PC-3 (cell line): ENCODE measurements at regions not wholly inside any gene's neighbourhood (a gene's known extent, or its start where the extent isn't known, plus 50 kb on each side); places are given as distances from the start of the nearest gene placed in this dataset.
A peak's percentile ranks its signal among the peaks of the same experiment; 100 is the strongest.
"Not testable (repeated sequence)": the region's sequence is repeated elsewhere in the genome, so short reads cannot be mapped to it uniquely, and the experiment has no call there.

Source experiments
- ATAC-seq: fragments of 200-7000 bp; cut with Tn5 transposase; 2 replicates; pipeline ENCODE4 v1.9.1; 2020; ENCODE audit warnings: mild to moderate bottlenecking, moderate library complexity
- BruUV-seq: library from RNA; stranded (reverse); fragments of 400-500 nt; replicated peaks from 2 replicates; lab custom pipeline; 2021; lab: Mats Ljungman, UMichigan
- CTCF ChIA-PET: fragments of 300-600 bp; sonication (Branson Sonifier 250); formaldehyde crosslinking; loops from one replicate; lab custom pipeline; 2022; ENCODE audit warnings: antibody characterized with exemption; lab: Charles Lee
- POLR2A ChIA-PET: fragments of 300-600 bp; sonication (Branson Sonifier 250); formaldehyde crosslinking; loops from one replicate; lab custom pipeline; 2022; ENCODE audit warnings: antibody characterized with exemption; ENCODE audit not compliant: unreplicated experiment; lab: Charles Lee
- DNase-seq: peaks from one replicate; pipeline ENCODE4 v3.0.0-alpha.2; 2015
- H2AFZ ChIP-seq: fragments of 300-600 bp; sonication (generic); 2 replicates; pipeline ENCODE4 v1.6.0; 2016; ENCODE audit warnings: antibody characterized with exemption, low read length
- H3F3A ChIP-seq: fragments of 300-600 bp; sonication (generic); one replicate; pipeline ENCODE4 v1.6.0; 2017; ENCODE audit warnings: antibody characterized with exemption, low read length, control low read depth, mild to moderate bottlenecking; ENCODE audit not compliant: unreplicated experiment
- H3K27ac ChIP-seq: fragments of 300-600 bp; sonication (generic); 2 replicates; pipeline ENCODE4 v1.5.1; 2016; ENCODE audit warnings: mild to moderate bottlenecking, low read length
- H3K27me3 ChIP-seq: fragments of 300-600 bp; sonication (generic); 2 replicates; pipeline ENCODE4 v1.6.1; 2016; ENCODE audit warnings: low read length, mixed read lengths
- H3K36me3 ChIP-seq: fragments of 300-600 bp; sonication (generic); 2 replicates; pipeline ENCODE4 v1.6.1; 2016; ENCODE audit warnings: low read depth, mixed run types, low read length, mixed read lengths
- H3K4me1 ChIP-seq: fragments of 300-600 bp; sonication (generic); 2 replicates; pipeline ENCODE4 v1.5.1; 2016; ENCODE audit warnings: low read length; ENCODE audit not compliant: insufficient read depth
- H3K4me2 ChIP-seq: fragments of 300-600 bp; sonication (generic); 2 replicates; pipeline ENCODE4 v1.6.0; 2016; ENCODE audit warnings: low read length
- H3K4me3 ChIP-seq: fragments of 300-600 bp; sonication (generic); 2 replicates; pipeline ENCODE4 v1.5.1; 2016; ENCODE audit warnings: mild to moderate bottlenecking, low read length, mixed read lengths
- H3K79me2 ChIP-seq: fragments of 300-600 bp; sonication (generic); 2 replicates; pipeline ENCODE4 v1.6.1; 2017; ENCODE audit warnings: low read length, mixed read lengths
- H3K9ac ChIP-seq: fragments of 300-600 bp; sonication (generic); 2 replicates; pipeline ENCODE4 v1.6.0; 2016; ENCODE audit warnings: mild to moderate bottlenecking, low read length
- H3K9me2 ChIP-seq: fragments of 300-600 bp; sonication (generic); replicated peaks from 2 replicates; pipeline ENCODE4 v1.6.1; 2016; ENCODE audit warnings: mixed run types, low read length, mixed read lengths
- H3K9me3 ChIP-seq: fragments of 300-600 bp; sonication (generic); 2 replicates; pipeline ENCODE4 v1.6.1; 2016; ENCODE audit warnings: low read length, mixed read lengths
- H4K20me1 ChIP-seq: fragments of 300-600 bp; sonication (generic); 2 replicates; pipeline ENCODE4 v1.6.1; 2016; ENCODE audit warnings: low read length, mixed read lengths
- CTCF ChIP-seq: fragments of 300-600 bp; sonication (generic); conservative IDR thresholded peaks from 2 replicates; pipeline ENCODE4 v1.5.1; 2017; ENCODE audit warnings: antibody characterized with exemption, low read depth, mild to moderate bottlenecking, low read length
- EZH2 ChIP-seq: fragments of 300-600 bp; sonication (generic); IDR thresholded peaks from one replicate; pipeline ENCODE4 v1.6.1; 2017; ENCODE audit warnings: antibody characterized with exemption, mild to moderate bottlenecking, low read length; ENCODE audit not compliant: unreplicated experiment
- EZH2phosphoT487 ChIP-seq: fragments of 300-600 bp; sonication (generic); IDR thresholded peaks from 2 replicates; pipeline ENCODE4 v1.6.1; 2018; ENCODE audit warnings: mild to moderate bottlenecking, antibody characterized with exemption, low read length, borderline replicate concordance
- intact Hi-C: fragments of 100-400 bp; cut with micrococcal nuclease; formaldehyde crosslinking; loops from 2 replicates; pipeline ENCODE4 v1.9.0; 2023

GRCh38 chr2:39492716-39493115 lies 55.6 kb upstream of the MAP4K3 start:
- H2AFZ ChIP-seq, result no peak overlapping the region
- ChIA-PET CTCF (no interaction called here), POLR2A (interaction anchor here (0.5 to 1.9 kb wide), 2 partner anchors 55 to 56 kb away, joined by 3 to 13 read pairs; no protein-coding TSS in a partner anchor)
- peak overlapping the region; percentile 79 for H3K9ac ChIP-seq
- H3K36me3 ChIP-seq, result no peaks in the 10 kb centered on the region
- H3K4me2 ChIP-seq, result peak overlapping the region; percentile 58
- H3K79me2 ChIP-seq, result no peaks in the 10 kb centered on the region
- no peaks in the 10 kb centered on the region for H4K20me1 ChIP-seq
- no peaks in the 10 kb centered on the region for H3K27me3 ChIP-seq
- H3K4me3 ChIP-seq, result peak overlapping the region; percentile 6; the same call in 1 of the 2 replicates
- TSS peak; percentile 75 for BruUV-seq
- H3F3A ChIP-seq, result peaks cover 11% of the 10 kb centered on the region
- no peaks in the 10 kb centered on the region; the same call in 1 of the 2 replicates for H3K9me2 ChIP-seq
- no peak for DNase-seq
- no peak for ATAC-seq
- peaks cover 78% of the 10 kb centered on the region for H3K4me1 ChIP-seq
- H3K27ac ChIP-seq, result peak overlapping the region; percentile 95
- no peaks in the 10 kb centered on the region for H3K9me3 ChIP-seq
- intact Hi-C loops, result loop anchor here (1.0 to 2.0 kb wide), 4 partner anchors 20 to 114 kb away; partner anchors contain the start of gene MAP4K3
- no peak for TF ChIP-seq EZH2phosphoT487

GRCh38 chr2:39494784-39495251 lies 57.7 kb upstream of the MAP4K3 start:
- peak; percentile 84 for DNase-seq
- Histone ChIP-seq H2AFZ (0 out of 2 replicates have a peak overlapping the region, but pooled peaks have one; percentile 16), H3K4me3 (no peak overlapping the region), H3K4me1 (peaks cover 72% of the 10 kb centered on the region), H4K20me1 (no peaks in the 10 kb centered on the region), H3K36me3 (no peaks in the 10 kb centered on the region), H3K27me3 (no peaks in the 10 kb centered on the region), H3K9ac (peak overlapping the region; percentile 43), H3K9me3 (no peaks in the 10 kb centered on the region), H3F3A (peaks cover 11% of the 10 kb centered on the region), H3K27ac (peak overlapping the region; percentile 95), H3K9me2 (no peaks in the 10 kb centered on the region; the same call in 1 of the 2 replicates), H3K79me2 (no peaks in the 10 kb centered on the region), H3K4me2 (peak overlapping the region; percentile 33)
- CTCF ChIA-PET, result interaction anchor here (0.6 to 0.8 kb wide), 2 partner anchors 114 to 236 kb away, joined by 3 read pairs; no protein-coding TSS in a partner anchor
- intact Hi-C loops, result no loop called here
- TF ChIP-seq EZH2 (no peak), CTCF (no peak), EZH2phosphoT487 (no peak)
- peak; percentile 62 for ATAC-seq
- BruUV-seq, result no TSS peak
- POLR2A ChIA-PET, result interaction anchor here (0.5 to 0.6 kb wide), 2 partner anchors 58 to 291 kb away, joined by 3 read pairs; no protein-coding TSS in a partner anchor

GRCh38 chr2:39497082-39497801 lies 60.2 kb upstream of the MAP4K3 start:
- ChIA-PET POLR2A (interaction anchor here (1.1 kb wide), 1 partner anchor 59 kb away, joined by 3 read pairs; no protein-coding TSS in a partner anchor), CTCF (no interaction called here)
- no peak for TF ChIP-seq CTCF
- no peak for TF ChIP-seq EZH2
- TF ChIP-seq EZH2phosphoT487, result no peak
- Histone ChIP-seq H3F3A (peaks cover 6% of the 10 kb centered on the region), H4K20me1 (no peaks in the 10 kb centered on the region), H3K27ac (no peak overlapping the region), H3K36me3 (no peaks in the 10 kb centered on the region), H2AFZ (no peak overlapping the region), H3K9ac (no peak overlapping the region), H3K4me3 (no peak overlapping the region), H3K27me3 (no peaks in the 10 kb centered on the region), H3K4me1 (peaks cover 51% of the 10 kb centered on the region), H3K4me2 (no peak overlapping the region), H3K9me3 (no peaks in the 10 kb centered on the region), H3K9me2 (no peaks in the 10 kb centered on the region; the same call in 1 of the 2 replicates), H3K79me2 (no peaks in the 10 kb centered on the region)
- intact Hi-C loops, result no loop called here
- no peak for ATAC-seq
- DNase-seq, result no peak
- BruUV-seq, result no TSS peak

GRCh38 chr2:39498176-39498575 lies 61.1 kb upstream of the MAP4K3 start:
- H3K4me3 ChIP-seq, ATAC-seq, H3K36me3 ChIP-seq, BruUV-seq, DNase-seq, POLR2A ChIA-PET, CTCF ChIA-PET, H3K27ac ChIP-seq, H3F3A ChIP-seq, H3K9ac ChIP-seq, intact Hi-C loops, H3K9me2 ChIP-seq, H4K20me1 ChIP-seq, H3K27me3 ChIP-seq, H3K79me2 ChIP-seq, H3K9me3 ChIP-seq, H2AFZ ChIP-seq, H3K4me2 ChIP-seq: not testable (repeated sequence)
- peaks cover 42% of the 10 kb centered on the region for H3K4me1 ChIP-seq
